ENCODE measurements at regions not wholly inside any gene's neighbourhood (a gene's known extent, or its start where the extent isn't known, plus 50 kb on each side); places are given as distances from the start of the nearest gene placed in this dataset.

DNA sequence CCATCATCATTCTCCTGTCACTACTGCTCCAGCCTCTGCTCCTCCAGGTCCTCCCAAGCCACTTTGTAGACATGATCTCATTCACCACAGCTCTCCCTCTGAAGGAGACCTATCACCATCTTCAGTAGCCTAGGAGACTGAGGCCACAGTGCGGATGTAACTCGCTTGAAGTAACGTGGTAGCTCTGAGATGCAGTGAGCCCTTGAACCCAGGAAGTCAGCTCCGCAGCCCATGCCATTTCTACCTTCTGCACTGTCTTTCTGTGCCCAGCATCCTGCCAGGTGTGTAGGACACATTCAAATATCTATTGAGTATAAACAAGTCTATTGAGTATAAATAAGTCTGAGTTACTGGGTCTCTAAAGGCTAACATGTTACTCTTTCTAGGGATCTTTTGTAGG is 164.4 kb downstream of the CDH26 start:
- ATAC-seq (no peak), DNase-seq (no peak)
- intact Hi-C loops (cut with DNase I, micrococcal nuclease) = no loop called here

DNA sequence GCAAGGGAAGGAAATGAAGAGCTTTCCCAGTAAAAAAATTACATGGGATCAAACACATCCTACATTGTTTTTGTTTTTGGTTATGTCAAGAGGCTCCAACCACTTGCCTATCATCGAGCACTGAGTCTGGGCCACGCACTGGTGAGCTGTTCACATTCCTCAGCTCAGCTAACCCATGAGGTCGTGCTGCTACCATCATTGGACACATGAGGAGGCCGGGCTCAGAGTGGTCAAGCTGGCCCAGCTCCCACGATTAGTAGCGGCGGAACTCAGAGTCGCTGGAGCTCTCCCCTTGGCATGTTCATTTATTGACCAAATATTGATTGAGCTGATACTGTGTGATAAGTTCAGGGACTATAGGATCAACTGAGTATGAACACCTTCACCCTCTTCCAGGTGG is 164.9 kb downstream of the CDH26 start:
- DNase-seq (no peak), ATAC-seq (no peak)
- intact Hi-C loops (cut with DNase I, micrococcal nuclease) = no loop called here

DNA sequence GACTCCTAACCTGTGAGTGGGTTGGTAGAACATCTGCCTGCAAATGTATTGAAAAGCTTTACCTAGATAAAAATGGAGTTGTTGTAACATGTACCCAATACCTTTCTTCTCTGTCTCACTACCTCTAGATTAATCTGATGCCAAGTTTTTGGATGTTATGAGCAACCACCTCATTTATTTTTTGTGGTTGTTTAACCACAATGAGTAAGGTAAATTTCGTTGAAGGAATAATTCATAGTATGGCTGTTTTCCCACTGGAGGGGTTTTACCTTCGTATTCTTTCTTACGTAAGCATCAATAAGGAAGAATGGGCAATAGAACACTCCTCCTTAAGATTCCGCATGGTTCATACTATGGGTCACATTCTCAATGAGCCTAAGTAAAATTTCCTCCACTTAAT is 165.4 kb downstream of the CDH26 start:
- intact Hi-C loops (cut with DNase I, micrococcal nuclease) = no loop called here
- DNase-seq = no peak
- no peak for ATAC-seq

DNA sequence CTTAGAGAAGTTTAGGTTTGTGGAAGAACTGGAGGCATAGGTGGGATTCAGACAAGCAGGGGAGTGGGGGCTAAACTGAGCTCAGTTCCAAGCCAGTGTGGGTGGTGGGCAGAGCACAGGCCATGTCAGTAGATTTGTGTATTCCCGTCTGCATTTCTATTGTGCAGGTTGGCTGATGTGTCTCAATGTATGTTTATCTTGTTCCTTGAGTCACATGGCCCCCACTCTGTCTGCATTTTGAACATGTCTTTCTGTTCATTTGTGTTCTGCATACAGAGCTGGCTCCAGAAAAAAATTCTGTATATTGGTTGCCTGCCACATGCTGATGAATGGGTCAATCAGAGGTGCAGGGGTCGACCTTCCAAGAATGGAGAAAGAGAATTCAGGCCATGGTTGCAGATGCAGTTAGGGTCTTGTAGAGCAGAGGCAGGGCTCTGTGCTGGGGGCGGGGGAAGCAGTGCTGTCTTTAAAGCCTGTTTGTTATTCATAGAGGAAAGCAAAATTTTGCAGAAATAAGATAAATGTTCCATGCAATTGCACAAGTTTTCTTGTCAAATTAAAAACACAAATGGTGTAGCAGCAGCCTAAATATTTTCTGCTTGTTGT is 166.7 kb downstream of the CDH26 start:
- intact Hi-C loops (cut with DNase I, micrococcal nuclease) = no loop called here
- DNase-seq (no peak), ATAC-seq (no peak)

DNA sequence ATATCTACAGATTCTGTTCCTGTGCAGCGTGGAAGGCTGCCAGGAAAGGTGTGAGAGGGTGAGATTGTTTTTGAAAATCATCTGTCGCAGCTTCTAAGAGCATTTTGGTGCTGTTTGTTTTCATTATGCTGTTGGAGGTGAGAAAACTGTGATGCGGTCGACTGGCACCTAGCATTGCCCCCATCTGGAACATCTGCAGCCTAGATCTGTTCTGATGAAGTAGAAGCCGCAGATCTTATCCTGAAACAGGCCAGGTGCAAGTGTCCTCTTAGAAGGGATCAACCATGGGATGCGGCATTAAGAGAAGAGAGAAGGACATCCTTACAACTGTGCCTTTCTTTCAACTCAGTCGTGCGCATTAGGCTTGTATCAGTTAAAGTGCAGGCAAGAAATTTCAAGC is 167.3 kb downstream of the CDH26 start:
- intact Hi-C loops (cut with DNase I, micrococcal nuclease) = no loop called here
- DNase-seq (no peak), ATAC-seq (no peak)

DNA sequence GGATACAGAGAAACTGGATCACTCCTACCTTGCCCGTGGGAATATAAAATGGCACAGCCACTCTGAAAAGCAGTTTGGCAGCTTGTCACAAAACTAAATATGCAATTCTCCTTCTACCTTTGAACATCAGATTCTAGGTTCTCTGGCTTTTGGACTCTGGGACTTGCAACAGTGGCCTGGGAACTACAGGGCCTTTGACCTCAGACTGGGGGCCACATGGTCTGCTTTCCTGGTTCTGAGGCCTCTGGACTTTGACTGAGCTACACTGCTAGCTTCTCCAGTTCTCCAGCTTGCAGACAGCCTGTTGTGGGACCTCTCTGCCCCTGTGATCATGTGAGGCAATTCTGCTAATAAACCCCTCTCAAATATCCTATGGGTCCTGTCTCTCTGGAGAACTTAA is 168.8 kb downstream of the CDH26 start:
- no peak for DNase-seq
- intact Hi-C loops (cut with DNase I, micrococcal nuclease) = no loop called here

DNA sequence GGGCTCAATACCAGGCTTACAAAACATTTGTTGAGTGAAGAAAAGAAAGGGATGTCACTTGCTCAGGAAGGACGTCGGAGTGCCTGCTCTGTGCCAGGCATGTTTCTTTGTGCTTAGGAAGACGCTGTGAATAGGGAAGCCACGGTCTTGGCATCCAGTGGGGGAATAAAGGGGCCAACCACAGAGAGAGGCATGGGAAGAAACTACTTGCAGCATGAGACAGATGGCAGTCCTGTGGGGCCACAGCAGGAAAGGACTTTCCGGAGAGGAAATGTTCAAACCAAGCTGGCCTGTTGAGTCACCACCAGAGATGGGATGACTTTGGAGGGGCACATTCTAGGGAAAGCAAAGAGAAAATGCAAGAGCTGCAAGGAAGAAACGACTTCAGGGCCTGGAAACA is 173.2 kb downstream of the CDH26 start:
- DNase-seq (no peak), ATAC-seq (no peak)
- intact Hi-C loops (cut with DNase I, micrococcal nuclease) = no loop called here

More for the DNA sequence above, 168.8 kb downstream of the CDH26 start:
- ATAC-seq = no peak

DNA sequence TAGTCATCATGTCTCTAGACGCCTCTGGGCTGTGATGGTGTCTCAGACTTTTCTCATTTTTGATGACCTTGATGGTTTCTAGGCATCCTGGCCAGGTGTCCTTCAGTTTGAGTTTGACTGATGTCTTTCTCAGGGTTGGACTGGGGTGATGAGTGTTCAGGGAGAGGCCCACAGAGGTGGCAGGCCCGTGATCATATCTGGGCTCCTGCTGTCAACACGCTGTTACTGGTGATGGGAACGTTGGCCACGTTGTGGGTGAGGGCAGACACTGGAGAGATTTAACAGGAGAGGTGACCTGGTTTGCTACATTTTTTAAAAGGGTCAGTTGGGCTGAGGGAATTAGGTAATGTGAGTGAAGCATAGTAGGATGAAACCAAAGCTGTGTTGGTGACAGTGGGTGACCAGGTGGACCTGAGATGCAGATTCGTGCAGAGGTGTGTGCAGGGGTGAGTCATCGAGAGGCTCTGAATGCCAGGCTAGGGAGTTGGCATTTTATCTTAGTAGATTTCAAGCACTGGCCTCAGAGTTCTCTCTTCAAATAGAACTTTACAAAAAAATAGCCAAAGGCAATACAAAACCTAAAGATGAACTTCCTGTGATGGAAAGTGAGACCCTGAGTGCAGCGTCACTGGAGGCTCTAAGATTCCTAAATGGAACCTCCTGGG is 174.1 kb downstream of the CDH26 start:
- no peak for ATAC-seq

DNA sequence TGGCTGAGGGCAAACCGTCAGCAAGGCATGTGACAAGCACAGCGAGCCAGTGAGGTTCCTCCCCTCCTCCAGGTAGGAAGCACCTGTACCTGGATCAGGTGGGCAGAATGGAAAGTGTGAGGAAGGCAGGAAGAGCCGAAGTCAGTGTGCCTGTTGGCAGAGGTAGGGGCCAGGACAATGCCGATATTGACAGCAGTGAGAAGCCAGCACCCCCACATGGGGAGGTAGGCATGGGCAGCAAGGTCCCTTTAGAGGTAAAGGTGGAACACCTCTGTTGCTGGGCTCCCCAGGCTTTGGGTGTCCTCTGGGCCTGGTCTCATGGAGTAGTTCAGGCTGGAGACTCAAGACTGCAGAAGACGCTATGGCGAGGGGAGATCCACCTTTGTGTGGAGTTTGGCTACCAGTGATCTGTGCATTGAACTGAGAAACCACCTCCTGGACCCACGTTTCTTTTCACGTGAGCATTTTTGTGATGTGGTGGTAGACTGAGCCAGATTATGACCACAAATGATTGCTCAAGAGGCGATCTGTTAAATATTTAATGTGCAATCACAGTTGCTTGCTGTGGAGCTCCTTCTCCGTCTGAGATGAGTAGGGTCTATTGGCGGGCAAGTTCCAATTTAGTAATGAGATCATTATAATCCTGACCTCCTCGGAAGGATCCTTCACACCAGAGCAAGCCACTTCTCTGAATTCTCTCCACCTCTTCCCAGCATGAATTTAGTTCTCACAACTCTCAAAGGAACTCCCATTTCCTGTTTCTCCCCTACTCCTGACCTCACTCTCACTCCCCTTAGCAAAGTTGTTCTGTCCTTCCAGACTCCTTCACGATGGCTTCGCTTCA is 174.8 kb downstream of the CDH26 start:
- ATAC-seq (no peak), DNase-seq (no peak)
- intact Hi-C loops (cut with DNase I, micrococcal nuclease) = no loop called here

More for the DNA sequence above, 174.1 kb downstream of the CDH26 start:
- intact Hi-C loops (cut with DNase I, micrococcal nuclease) = no loop called here
- DNase-seq = no peak

DNA sequence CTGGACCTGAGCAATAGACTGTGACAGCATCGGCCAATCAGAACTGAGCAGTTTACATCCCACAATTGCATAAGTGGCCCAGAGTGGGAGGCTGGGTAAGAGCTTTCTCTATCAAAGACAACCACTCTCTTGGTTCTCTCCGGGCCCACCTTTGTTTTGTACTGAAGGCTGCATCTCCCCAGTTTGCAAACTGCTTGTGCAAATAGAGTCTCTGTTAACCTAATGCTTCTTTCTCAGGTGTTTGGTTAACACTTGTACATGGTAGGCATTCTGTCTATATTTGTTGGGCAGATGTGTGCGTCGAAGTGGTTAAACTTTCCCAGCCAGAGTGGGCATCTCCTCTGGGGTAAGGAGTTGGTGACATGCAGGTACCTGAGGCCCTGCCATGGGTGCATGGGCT is 177.1 kb downstream of the CDH26 start:
- DNase-seq (no peak), ATAC-seq (no peak)
- intact Hi-C loops (cut with DNase I, micrococcal nuclease) = no loop called here

DNA sequence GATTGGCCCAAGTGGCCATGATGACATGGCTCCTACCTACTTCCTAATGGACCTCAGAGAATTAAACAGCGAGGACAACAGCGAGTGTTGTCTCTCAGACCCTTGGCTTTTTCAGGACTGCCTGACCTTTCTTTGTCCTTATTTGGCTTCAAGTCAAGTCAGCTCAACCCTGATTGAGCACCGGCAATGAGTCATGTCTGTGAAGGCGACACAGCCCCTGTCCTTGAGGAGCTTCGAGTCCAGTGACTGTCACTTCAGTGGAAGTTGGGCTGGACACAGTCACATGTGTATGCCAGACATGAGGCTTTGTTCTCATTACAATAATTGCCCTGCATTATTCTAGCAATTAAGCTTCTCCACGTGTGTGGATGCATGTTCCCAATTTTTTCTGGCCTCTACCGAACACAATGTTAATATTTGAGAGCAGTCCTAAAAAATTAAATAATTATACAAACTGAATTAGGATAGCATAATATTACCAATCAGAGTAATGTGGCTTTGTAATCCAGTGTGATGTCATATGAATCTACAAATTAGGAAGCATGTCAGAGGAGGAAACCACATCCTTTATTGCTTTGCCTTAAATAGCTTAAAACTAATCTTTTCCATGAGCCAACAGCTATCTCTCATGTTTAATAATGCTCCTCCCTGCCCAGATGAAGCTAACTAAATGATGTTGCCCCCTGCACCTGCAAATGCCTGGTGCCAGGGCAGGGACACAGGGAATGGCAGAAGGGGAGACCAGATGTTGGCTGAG is 178.6 kb downstream of the CDH26 start:
- DNase-seq = no peak
- intact Hi-C loops (cut with DNase I, micrococcal nuclease) = no loop called here
- ATAC-seq = no peak

DNA sequence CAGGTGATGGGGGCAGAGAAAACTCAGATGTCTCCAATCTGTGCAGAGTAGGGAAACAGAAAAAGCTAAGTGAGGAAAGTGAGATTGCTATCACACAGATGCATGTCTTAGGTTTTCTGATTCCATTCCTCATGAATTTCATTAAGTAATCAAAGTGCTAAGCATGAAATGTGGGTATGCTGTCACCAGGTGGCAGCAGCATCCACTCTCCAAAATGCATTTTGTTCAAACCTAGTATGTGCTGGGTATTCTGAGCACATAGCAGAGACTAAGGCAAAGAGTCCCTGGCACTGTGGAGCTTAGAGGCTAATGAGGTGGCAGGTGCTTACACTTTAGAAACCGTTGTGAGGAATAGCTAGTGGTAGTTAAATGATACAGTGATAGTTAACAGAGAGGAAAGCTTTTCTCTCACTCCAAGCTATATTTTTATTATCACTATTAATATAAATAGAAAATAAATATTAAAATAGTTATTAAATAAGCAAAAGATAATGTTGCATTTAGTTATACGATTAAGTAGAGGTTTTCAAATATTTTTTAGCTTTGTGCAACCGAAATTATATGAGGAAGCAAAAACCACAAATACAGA is 179.5 kb downstream of the CDH26 start:
- ATAC-seq (peak; percentile 63), DNase-seq (peak in 1 of 2 donors; percentile 52)
- intact Hi-C loops (cut with DNase I, micrococcal nuclease) = no loop called here

DNA sequence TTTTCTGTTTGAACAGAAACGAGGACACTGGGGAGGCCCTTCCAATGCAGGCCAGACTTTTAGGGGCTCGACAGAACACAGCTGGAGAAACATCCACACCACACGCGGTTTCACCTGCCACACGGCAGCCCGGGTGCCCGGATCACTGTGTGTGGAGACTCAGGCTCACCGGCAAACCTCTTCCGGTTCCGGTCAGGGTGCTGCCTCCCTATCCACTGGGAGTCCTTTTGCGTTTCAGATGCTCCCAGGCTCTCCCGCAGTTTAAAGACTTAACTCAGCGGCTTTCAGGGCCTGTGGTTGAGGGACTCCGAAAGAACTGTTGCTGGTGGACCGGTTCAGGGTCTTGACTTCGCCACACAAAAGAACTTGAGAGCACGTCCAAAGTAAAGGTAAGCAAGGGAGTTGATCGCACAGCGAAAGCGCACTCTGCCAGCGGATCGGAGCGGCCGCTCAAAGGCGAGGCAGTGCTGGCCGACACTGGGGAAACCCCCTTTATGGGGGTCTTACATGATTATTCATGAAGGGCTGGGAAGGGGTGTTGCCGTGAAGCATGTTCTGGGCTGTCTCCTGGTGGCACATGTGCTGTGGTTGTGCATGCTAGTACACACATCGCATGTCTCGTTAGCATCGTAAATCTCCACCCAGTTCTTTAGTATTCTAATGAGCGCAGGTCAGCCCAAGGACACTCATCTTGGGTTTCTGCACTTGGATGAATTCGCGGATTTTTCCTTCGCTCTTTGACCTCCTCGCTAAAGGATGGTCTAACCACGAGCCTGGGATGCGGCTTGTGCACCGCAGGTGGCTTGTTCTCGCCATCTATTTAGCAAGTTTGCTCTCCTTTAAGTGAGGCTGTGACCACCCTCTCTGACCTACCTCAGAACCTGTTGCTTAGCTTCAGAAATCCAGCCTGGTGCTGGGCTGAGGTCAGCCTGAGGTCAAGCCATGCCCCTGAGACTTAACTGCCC is 180.3 kb downstream of the CDH26 start:
- DNase-seq (peak; percentile 64 to 69), ATAC-seq (peak; percentile 84)

DNA sequence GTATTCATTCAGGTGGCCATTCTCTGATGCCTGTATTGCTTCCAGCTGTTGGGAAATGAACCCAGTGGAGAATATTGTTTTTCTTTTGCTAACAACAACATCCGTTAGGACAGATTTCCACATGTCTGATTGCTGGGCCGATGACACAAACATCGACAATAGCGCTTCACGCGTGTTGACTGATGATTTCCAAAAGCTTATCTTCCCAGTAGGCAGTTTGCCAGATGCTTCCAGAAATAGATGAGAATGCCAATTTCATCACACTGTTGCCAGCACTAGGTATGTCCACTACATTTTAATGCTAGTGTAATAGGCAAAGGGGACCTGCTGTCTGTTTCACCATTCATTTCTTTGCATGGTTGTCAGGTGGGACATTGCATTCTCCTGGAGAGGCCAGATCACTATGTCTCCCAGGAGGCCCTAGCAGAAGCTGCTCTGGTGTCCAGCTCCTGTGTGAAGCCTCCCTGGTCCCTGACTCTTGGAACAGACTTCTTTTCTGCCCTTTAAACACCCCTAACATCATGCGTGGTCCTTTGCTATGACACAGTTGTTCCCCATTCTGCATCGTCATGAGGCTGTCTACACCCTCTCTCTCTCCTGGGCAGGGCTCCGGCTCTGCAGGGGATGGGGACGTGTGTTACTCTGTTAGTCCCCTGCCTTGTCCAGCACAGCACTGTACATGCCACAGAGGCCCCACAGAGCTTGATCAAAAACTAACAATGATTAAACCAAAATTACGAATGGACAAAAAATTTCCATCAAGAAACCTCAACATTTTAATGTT is 181.6 kb downstream of the CDH26 start:
- DNase-seq (no peak), ATAC-seq (no peak)
- intact Hi-C loops (cut with DNase I, micrococcal nuclease) = no loop called here

More for the DNA sequence above, 180.3 kb downstream of the CDH26 start:
- intact Hi-C loops (cut with DNase I, micrococcal nuclease) = no loop called here

DNA sequence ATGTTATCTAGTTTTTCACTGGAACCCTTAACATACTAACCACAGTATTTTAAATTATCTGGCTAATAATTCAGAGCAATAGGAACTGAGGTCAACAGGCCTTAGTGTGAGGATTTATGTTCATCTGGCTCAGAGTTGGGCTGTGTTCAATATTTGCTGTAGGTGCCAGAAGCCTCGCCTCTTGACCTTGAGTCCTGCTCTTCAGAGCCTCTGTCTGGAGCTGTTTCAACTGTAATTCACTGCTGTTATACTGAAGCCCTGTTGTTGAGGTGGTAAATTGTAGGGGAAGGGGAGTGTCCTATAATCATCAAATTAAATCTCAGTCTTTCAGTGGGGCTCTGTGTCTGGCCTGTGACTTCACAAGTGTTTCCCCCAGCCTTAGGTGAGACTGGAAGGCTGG is 184.4 kb downstream of the CDH26 start:
- intact Hi-C loops (cut with DNase I, micrococcal nuclease) = no loop called here
- DNase-seq (no peak), ATAC-seq (no peak)

DNA sequence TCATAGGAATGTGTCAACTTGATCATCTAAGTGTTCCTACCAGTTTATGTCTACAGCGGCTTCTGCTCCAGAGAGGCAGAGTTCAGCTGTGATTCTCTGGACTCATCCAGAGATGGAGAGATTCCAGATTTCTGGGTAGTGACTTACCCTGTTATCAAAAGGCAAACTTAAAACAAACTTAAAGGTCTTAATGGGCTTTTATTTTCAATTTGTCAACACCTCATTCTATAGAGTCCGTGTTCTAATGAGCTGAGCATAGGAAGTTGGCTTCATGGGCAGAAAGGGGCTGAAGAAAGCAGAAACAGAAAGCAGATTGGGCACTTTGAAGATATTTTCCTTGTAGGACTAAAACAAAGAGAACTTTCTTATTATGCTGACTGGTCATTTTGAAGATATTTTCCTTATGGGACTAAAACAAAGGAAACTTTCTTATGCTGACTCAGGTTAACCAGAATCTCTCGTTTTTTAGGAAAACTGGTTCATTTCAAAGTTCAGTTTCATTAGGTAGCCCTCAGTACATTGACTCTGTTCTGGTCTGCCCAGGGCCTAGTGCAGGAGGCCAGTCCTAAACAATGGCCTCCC is 185.1 kb downstream of the CDH26 start:
- intact Hi-C loops (cut with DNase I, micrococcal nuclease) = no loop called here
- no peak for ATAC-seq

DNA sequence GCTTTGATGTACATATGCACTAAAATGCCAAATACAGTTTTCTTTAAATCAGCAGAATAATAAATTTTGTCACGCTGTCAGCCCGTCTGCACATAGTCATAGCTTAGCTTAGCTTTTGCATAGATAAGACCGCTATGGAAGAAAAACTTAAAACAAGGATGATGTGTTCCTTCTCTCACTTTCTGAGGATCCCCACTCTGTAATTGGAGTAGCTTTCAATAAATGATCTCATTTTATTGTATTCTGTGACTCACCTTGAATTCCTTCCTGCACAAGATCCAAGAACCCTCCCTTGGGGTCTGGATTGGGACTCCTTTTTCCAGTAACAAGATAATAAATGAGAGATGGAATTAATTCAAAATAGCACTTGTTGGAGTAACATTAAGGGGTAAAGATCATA is 186.2 kb downstream of the CDH26 start:
- intact Hi-C loops (cut with DNase I, micrococcal nuclease) = no loop called here
- no peak for ATAC-seq
- DNase-seq = no peak

More for the DNA sequence above, 185.1 kb downstream of the CDH26 start:
- no peak for DNase-seq
